Mucosa of descending colon (tissue), 3 donors: ENCODE measurements at regions not wholly inside any gene's neighbourhood (a gene's known extent, or its start where the extent isn't known, plus 50 kb on each side); places are given as distances from the start of the nearest gene placed in this dataset.

Experiments used
- ATAC-seq: fragments of 200-7000 bp; cut with Tn5 transposase; one replicate; pipeline ENCODE4 v1.9.1; 2020; ENCODE audit warnings: mild to moderate bottlenecking, moderate library complexity
- DNase-seq, 3 donors: peaks; one replicate each; pipeline ENCODE4 v3.0.0-alpha.2; 2020
- H3K36me3 ChIP-seq: fragments of 200-600 bp; one replicate; pipeline ENCODE4 v1.8.0; 2021; ENCODE audit warnings: low read depth, mild to moderate bottlenecking
- H3K4me1 ChIP-seq: fragments of 200-600 bp; one replicate; pipeline ENCODE4 v1.8.0; 2021; ENCODE audit warnings: low read depth, mild to moderate bottlenecking
- H3K4me3 ChIP-seq: fragments of 200-600 bp; one replicate; pipeline ENCODE4 v1.8.0; 2021; ENCODE audit warnings: mild to moderate bottlenecking
- H3K9me3 ChIP-seq: fragments of 200-600 bp; one replicate; pipeline ENCODE4 v1.8.0; 2021; ENCODE audit warnings: mild to moderate bottlenecking
- CTCF ChIP-seq: fragments of 200-600 bp; IDR thresholded peaks from one replicate; pipeline ENCODE4 v1.8.0; 2022; ENCODE audit warnings: antibody characterized with exemption, mild to moderate bottlenecking
- intact Hi-C, 2 donors: fragments of 100-400 bp; cut with DNase I in 1 of 2; cut with micrococcal nuclease in 1 of 2; formaldehyde crosslinking; loops; one replicate each; pipeline versions ENCODE4 v1.11.0 to v1.11.1; 2022; cut with DNase I, micrococcal nuclease
- donor health status: DM: no; HTN: no; CAD: no; lungs with moderate emphysema.
- donor health status: DM: no; HTN: no; CAD: no.
- donor health status: DM: no; HTN: yes; CAD: no.

- intact Hi-C loops, result no loop called here
- Histone ChIP-seq H3K4me1 (no peaks in the 10 kb centered on the region), H3K4me3 (no peak overlapping the region), H3K36me3 (no peaks in the 10 kb centered on the region), H3K9me3 (peaks cover 8% of the 10 kb centered on the region)
- TF ChIP-seq CTCF, result no peak
- ATAC-seq (no peak), DNase-seq (no peak)
These were observed 426.1 kb upstream of the CTNND2 start for GRCh38 chr5:12330381-12330780.

- H3K4me3 ChIP-seq, result no peak overlapping the region
- TF ChIP-seq CTCF, result no peak
- ATAC-seq (no peak), DNase-seq (no peak)
- no peaks in the 10 kb centered on the region for H3K36me3 ChIP-seq
- peaks cover 11% of the 10 kb centered on the region for H3K9me3 ChIP-seq
- H3K4me1 ChIP-seq, result no peaks in the 10 kb centered on the region
- intact Hi-C loops, result no loop called here
These were observed 419.5 kb upstream of the CTNND2 start for GRCh38 chr5:12323637-12324229.

GRCh38 chr5:12322042-12322441 lies 417.8 kb upstream of the CTNND2 start:
- no peak overlapping the region for H3K4me3 ChIP-seq
- no peak for ATAC-seq

GRCh38 chr5:12320331-12320730 lies 416.1 kb upstream of the CTNND2 start:
- no peak for TF ChIP-seq CTCF
- Histone ChIP-seq H3K4me3 (no peak overlapping the region), H3K9me3 (peaks cover 6% of the 10 kb centered on the region), H3K4me1 (no peaks in the 10 kb centered on the region), H3K36me3 (no peaks in the 10 kb centered on the region)
- intact Hi-C loops, result no loop called here
- ATAC-seq, result no peak
- no peak for DNase-seq

More at GRCh38 chr5:12322042-12322441, 417.8 kb upstream of the CTNND2 start:
- no peaks in the 10 kb centered on the region for H3K4me1 ChIP-seq
- intact Hi-C loops, result no loop called here
- DNase-seq, result no peak
- H3K9me3 ChIP-seq, result peaks cover 6% of the 10 kb centered on the region
- H3K36me3 ChIP-seq, result no peaks in the 10 kb centered on the region
- no peak for TF ChIP-seq CTCF

- no peak overlapping the region for H3K4me3 ChIP-seq
- H3K4me1 ChIP-seq, result no peaks in the 10 kb centered on the region
- no peak for TF ChIP-seq CTCF
- H3K36me3 ChIP-seq, result no peaks in the 10 kb centered on the region
- intact Hi-C loops, result no loop called here
- ATAC-seq (no peak), DNase-seq (no peak)
- peaks cover 6% of the 10 kb centered on the region for H3K9me3 ChIP-seq
These were observed 412.6 kb upstream of the CTNND2 start for GRCh38 chr5:12316812-12317211.

- intact Hi-C loops, result no loop called here
- DNase-seq (no peak), ATAC-seq (no peak)
- Histone ChIP-seq H3K9me3 (peaks cover 5% of the 10 kb centered on the region), H3K36me3 (no peaks in the 10 kb centered on the region), H3K4me1 (no peaks in the 10 kb centered on the region), H3K4me3 (no peak overlapping the region)
- no peak for TF ChIP-seq CTCF
These were observed 411.2 kb upstream of the CTNND2 start for GRCh38 chr5:12315461-12315860.
